T-helper 17 cell (primary cell): ENCODE measurements at regions not wholly inside any gene's neighbourhood (a gene's known extent, or its start where the extent isn't known, plus 50 kb on each side); places are given as distances from the start of the nearest gene placed in this dataset.
A peak's percentile ranks its signal among the peaks of the same experiment; 100 is the strongest.

Source experiments
- ATAC-seq: fragments of 150-1000 bp; cut with Tn5 transposase; 2 replicates; pipeline ENCODE4 v1.10.0; 2021; ENCODE audit warnings: mild to moderate bottlenecking, moderate library complexity
- DNase-seq, 3 donors: peaks; one replicate each; pipeline versions ENCODE4 v3.0.0 to v3.0.0-alpha.2; 2020 to 2021
- H3K9me3 ChIP-seq: one replicate; pipeline ENCODE4 v1.7.0; 2013; ENCODE audit warnings: low read length, mild to moderate bottlenecking; ENCODE audit not compliant: control insufficient read depth, poor library complexity, severe bottlenecking
- H3K27ac Mint-ChIP-seq: one replicate; pipeline ENCODE4 v1.8.0; 2022; ENCODE audit warnings: mild to moderate bottlenecking, moderate library complexity, mixed read lengths
- H3K27me3 Mint-ChIP-seq: one replicate; pipeline ENCODE4 v1.8.0; 2022; ENCODE audit warnings: mixed read lengths
- H3K36me3 Mint-ChIP-seq: one replicate; pipeline ENCODE4 v1.8.0; 2022; ENCODE audit warnings: low read depth, mixed read lengths
- H3K4me1 Mint-ChIP-seq: one replicate; pipeline ENCODE4 v1.8.0; 2022; ENCODE audit warnings: mild to moderate bottlenecking, mixed read lengths
- H3K4me3 Mint-ChIP-seq: one replicate; pipeline ENCODE4 v1.8.0; 2022; ENCODE audit warnings: mild to moderate bottlenecking, moderate library complexity, mixed read lengths

GRCh38 chr12:19718401-19718800 lies 279.1 kb downstream of the AEBP2 start:
- Mint-ChIP-seq H3K4me3 (no peak overlapping the region), H3K4me1 (no peaks in the 10 kb centered on the region), H3K27ac (no peak overlapping the region), H3K36me3 (peaks cover 2% of the 10 kb centered on the region), H3K27me3 (peaks cover 6% of the 10 kb centered on the region)
- ATAC-seq, result no peak
- DNase-seq, result no peak
- no peaks in the 10 kb centered on the region for H3K9me3 ChIP-seq

- Mint-ChIP-seq H3K4me3 (no peak overlapping the region), H3K27me3 (peaks cover 6% of the 10 kb centered on the region), H3K27ac (no peak overlapping the region), H3K4me1 (no peaks in the 10 kb centered on the region), H3K36me3 (peaks cover 2% of the 10 kb centered on the region)
- DNase-seq, result no peak
- no peak for ATAC-seq
- H3K9me3 ChIP-seq, result no peaks in the 10 kb centered on the region
Observed at GRCh38 chr12:19719672-19720071, 280.4 kb downstream of the AEBP2 start.

GRCh38 chr12:19726122-19726521 lies 286.8 kb downstream of the AEBP2 start:
- no peak overlapping the region for H3K4me3 Mint-ChIP-seq
- H3K27me3 Mint-ChIP-seq, result no peaks in the 10 kb centered on the region
- no peaks in the 10 kb centered on the region for H3K9me3 ChIP-seq

GRCh38 chr12:19726592-19726991 lies 287.3 kb downstream of the AEBP2 start:
- Mint-ChIP-seq H3K36me3 (no peaks in the 10 kb centered on the region), H3K27me3 (no peaks in the 10 kb centered on the region), H3K27ac (no peak overlapping the region), H3K4me1 (no peaks in the 10 kb centered on the region), H3K4me3 (no peak overlapping the region)
- ATAC-seq (no peak), DNase-seq (no peak)
- H3K9me3 ChIP-seq, result no peaks in the 10 kb centered on the region

More at GRCh38 chr12:19726122-19726521, 286.8 kb downstream of the AEBP2 start:
- Mint-ChIP-seq H3K4me1 (no peaks in the 10 kb centered on the region), H3K36me3 (no peaks in the 10 kb centered on the region), H3K27ac (no peak overlapping the region)
- no peak for ATAC-seq
- no peak for DNase-seq

GRCh38 chr12:19737019-19737418 lies 297.7 kb downstream of the AEBP2 start:
- no peaks in the 10 kb centered on the region for H3K9me3 ChIP-seq
- H3K27ac Mint-ChIP-seq, result no peak overlapping the region
- DNase-seq, result no peak
- ATAC-seq, result no peak
- H3K27me3 Mint-ChIP-seq, result no peaks in the 10 kb centered on the region
- H3K4me3 Mint-ChIP-seq, result no peak overlapping the region
- H3K36me3 Mint-ChIP-seq, result no peaks in the 10 kb centered on the region
- no peaks in the 10 kb centered on the region for H3K4me1 Mint-ChIP-seq

- H3K27me3 Mint-ChIP-seq, result no peaks in the 10 kb centered on the region
- DNase-seq, result no peak
- no peak for ATAC-seq
Observed at GRCh38 chr12:19739195-19739776, 300.0 kb downstream of the AEBP2 start.

GRCh38 chr12:19740472-19741131 lies 301.3 kb downstream of the AEBP2 start:
- no peak for DNase-seq
- Mint-ChIP-seq H3K4me1 (peaks cover 5% of the 10 kb centered on the region), H3K4me3 (no peak overlapping the region), H3K27me3 (no peaks in the 10 kb centered on the region), H3K27ac (no peak overlapping the region), H3K36me3 (no peaks in the 10 kb centered on the region)
- ATAC-seq, result no peak
- H3K9me3 ChIP-seq, result no peaks in the 10 kb centered on the region

More at GRCh38 chr12:19739195-19739776, 300.0 kb downstream of the AEBP2 start:
- no peaks in the 10 kb centered on the region for H3K9me3 ChIP-seq
- Mint-ChIP-seq H3K4me3 (no peak overlapping the region), H3K4me1 (no peaks in the 10 kb centered on the region), H3K27ac (no peak overlapping the region), H3K36me3 (no peaks in the 10 kb centered on the region)

GRCh38 chr12:19741132-19741489 lies 301.8 kb downstream of the AEBP2 start:
- Mint-ChIP-seq H3K4me1 (peaks cover 5% of the 10 kb centered on the region), H3K27me3 (no peaks in the 10 kb centered on the region), H3K36me3 (no peaks in the 10 kb centered on the region), H3K27ac (no peak overlapping the region), H3K4me3 (no peak overlapping the region)
- ATAC-seq (no peak), DNase-seq (no peak)
- no peaks in the 10 kb centered on the region for H3K9me3 ChIP-seq

- Mint-ChIP-seq H3K27ac (no peak overlapping the region), H3K36me3 (no peaks in the 10 kb centered on the region), H3K27me3 (no peaks in the 10 kb centered on the region), H3K4me3 (no peak overlapping the region), H3K4me1 (peaks cover 5% of the 10 kb centered on the region)
- H3K9me3 ChIP-seq, result no peaks in the 10 kb centered on the region
- DNase-seq (no peak), ATAC-seq (peak; percentile 59)
Observed at GRCh38 chr12:19744705-19745218, 305.5 kb downstream of the AEBP2 start.

GRCh38 chr12:19746471-19746870 lies 307.2 kb downstream of the AEBP2 start:
- Mint-ChIP-seq H3K27me3 (no peaks in the 10 kb centered on the region), H3K4me1 (peaks cover 5% of the 10 kb centered on the region), H3K27ac (no peak overlapping the region), H3K4me3 (no peak overlapping the region), H3K36me3 (no peaks in the 10 kb centered on the region)
- no peaks in the 10 kb centered on the region for H3K9me3 ChIP-seq
- DNase-seq, result no peak
- ATAC-seq, result no peak

- H3K4me3 Mint-ChIP-seq, result no peak overlapping the region
- no peaks in the 10 kb centered on the region for H3K9me3 ChIP-seq
- H3K27me3 Mint-ChIP-seq, result no peaks in the 10 kb centered on the region
- peaks cover 2% of the 10 kb centered on the region for H3K4me1 Mint-ChIP-seq
- H3K27ac Mint-ChIP-seq, result no peak overlapping the region
- no peaks in the 10 kb centered on the region for H3K36me3 Mint-ChIP-seq
- DNase-seq (no peak), ATAC-seq (no peak)
Observed at GRCh38 chr12:19749906-19750574, 310.7 kb downstream of the AEBP2 start.

GRCh38 chr12:19751078-19751477 lies 311.8 kb downstream of the AEBP2 start:
- Mint-ChIP-seq H3K27ac (no peak overlapping the region), H3K4me3 (no peak overlapping the region), H3K27me3 (no peaks in the 10 kb centered on the region), H3K36me3 (no peaks in the 10 kb centered on the region), H3K4me1 (no peaks in the 10 kb centered on the region)
- H3K9me3 ChIP-seq, result no peaks in the 10 kb centered on the region
- DNase-seq (no peak), ATAC-seq (no peak)

GRCh38 chr12:19752712-19753111 lies 313.4 kb downstream of the AEBP2 start:
- ATAC-seq, result no peak
- H3K36me3 Mint-ChIP-seq, result no peaks in the 10 kb centered on the region
- DNase-seq, result no peak
- no peaks in the 10 kb centered on the region for H3K4me1 Mint-ChIP-seq
- H3K9me3 ChIP-seq, result no peaks in the 10 kb centered on the region
- H3K4me3 Mint-ChIP-seq, result no peak overlapping the region
- no peaks in the 10 kb centered on the region for H3K27me3 Mint-ChIP-seq
- H3K27ac Mint-ChIP-seq, result no peak overlapping the region
